ENCODE measurements at regions not wholly inside any gene's neighbourhood (a gene's known extent, or its start where the extent isn't known, plus 50 kb on each side); places are given as distances from the start of the nearest gene placed in this dataset.

DNA sequence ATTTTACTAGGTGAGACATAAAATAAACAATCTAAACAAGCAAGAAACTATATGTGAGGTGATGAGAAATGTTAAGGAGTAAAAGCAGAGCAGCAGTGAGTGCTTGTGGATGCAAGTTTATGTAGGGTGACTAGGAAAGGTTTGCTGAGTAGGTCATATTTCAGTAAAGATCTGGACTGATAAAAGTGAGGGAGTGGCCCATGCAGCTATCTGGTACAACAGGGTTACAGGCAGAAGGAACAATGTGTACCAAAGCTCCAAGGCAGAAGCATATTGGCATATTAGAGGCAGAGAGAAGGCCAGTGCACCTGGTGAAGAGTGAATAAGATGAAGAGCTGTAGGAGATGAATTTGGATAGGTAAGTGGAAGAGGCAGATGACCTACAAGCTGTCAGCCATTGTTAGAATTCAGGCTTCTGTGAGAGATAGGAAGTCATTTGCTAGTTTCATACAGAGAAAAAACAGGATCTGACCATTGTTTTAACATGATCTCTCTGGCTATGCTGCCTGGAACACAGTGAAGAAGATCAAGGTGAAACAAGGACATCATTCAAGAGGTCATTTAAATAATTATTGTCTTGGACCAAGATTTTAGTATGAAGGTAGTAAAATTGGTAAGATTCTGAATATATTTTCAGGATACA, 274.6 kb downstream of the ANKRD50 start:
- TF ChIP-seq, protein P1, sequence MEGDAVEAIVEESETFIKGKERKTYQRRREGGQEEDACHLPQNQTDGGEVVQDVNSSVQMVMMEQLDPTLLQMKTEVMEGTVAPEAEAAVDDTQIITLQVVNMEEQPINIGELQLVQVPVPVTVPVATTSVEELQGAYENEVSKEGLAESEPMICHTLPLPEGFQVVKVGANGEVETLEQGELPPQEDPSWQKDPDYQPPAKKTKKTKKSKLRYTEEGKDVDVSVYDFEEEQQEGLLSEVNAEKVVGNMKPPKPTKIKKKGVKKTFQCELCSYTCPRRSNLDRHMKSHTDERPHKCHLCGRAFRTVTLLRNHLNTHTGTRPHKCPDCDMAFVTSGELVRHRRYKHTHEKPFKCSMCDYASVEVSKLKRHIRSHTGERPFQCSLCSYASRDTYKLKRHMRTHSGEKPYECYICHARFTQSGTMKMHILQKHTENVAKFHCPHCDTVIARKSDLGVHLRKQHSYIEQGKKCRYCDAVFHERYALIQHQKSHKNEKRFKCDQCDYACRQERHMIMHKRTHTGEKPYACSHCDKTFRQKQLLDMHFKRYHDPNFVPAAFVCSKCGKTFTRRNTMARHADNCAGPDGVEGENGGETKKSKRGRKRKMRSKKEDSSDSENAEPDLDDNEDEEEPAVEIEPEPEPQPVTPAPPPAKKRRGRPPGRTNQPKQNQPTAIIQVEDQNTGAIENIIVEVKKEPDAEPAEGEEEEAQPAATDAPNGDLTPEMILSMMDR (IDR thresholded peaks at IDR 0.05; ENCODE audit: low read length) = no peak
- no peak for TF ChIP-seq EZH2 (optimal IDR thresholded peaks at IDR 0.05; ENCODE audit: low read depth, low read length)

Data from MM.1S (cell line).